ENCODE measurements at regions not wholly inside any gene's neighbourhood (a gene's known extent, or its start where the extent isn't known, plus 50 kb on each side); places are given as distances from the start of the nearest gene placed in this dataset.
"Not testable (repeated sequence)": the region's sequence is repeated elsewhere in the genome, so short reads cannot be mapped to it uniquely, and the experiment has no call there.

DNA sequence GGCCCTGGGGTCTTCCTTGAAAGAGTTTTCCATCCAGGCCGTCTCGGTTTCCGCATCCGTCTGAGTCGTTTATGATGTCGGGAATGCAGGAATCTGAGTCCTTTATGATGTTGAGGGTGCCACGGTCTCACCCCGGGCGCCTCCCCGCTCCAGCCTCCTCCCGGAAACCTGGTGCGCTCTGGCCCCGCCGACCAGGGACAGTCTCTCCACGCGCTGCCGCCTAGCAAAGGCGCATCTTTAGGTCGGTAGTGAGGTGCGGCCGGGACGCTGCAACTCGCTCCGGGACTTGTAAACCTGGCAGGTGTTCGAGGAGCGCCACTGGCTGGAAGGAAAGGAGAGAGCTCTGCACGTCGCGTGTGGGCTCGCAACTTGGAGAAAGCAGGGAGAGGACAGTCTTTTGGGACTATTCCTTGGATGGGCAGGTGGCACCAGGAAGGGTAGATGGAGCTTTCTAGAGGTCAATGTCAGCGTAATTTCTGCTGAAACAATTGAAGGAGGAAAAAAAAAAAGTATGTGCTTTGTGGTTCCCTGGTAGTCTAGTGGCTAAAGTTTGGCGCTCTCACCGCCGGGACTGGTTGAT, 132.0 kb downstream of the FAM72B start:
- not testable (repeated sequence) for DNase-seq

DNA sequence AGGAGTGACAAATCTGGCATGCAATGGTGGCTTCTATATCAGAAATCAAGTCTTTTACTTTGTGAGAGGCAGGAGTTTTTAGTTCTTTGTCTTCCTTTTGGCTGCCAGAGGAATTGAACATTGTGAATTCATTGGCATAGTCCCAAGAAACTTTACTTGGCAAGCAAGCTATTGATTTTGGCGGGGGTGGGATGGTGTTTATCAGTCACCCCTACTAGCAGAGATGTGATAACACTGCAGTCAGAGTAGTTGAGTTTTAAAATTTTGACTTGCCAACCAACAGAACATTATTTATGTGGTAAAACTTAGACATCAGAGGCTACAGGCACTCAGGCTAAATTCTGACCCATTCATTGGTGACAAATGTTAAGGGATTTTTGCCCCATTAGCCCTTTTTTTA, 129.2 kb downstream of the FAM72B start:
- not testable (repeated sequence) for DNase-seq

DNA sequence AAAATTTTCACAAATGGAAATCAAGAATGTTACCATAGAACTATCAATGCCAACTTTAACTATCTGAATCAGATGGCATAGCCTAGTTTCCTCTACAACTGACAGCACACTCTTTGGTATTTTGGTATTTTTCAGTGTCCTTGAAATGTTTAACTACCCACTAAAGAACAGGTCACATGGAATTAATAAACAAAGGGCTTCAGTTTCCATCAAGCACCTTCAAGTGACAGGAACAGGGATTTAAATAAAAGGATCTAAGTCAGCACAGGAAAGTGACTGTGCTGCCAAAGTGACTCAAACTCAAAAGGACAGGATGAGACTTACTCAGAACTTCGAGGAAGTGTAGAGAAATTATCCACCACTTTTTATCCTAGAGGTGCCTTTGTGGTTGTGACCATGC, 117.2 kb downstream of the FAM72B start:
- DNase-seq, result not testable (repeated sequence)

DNA sequence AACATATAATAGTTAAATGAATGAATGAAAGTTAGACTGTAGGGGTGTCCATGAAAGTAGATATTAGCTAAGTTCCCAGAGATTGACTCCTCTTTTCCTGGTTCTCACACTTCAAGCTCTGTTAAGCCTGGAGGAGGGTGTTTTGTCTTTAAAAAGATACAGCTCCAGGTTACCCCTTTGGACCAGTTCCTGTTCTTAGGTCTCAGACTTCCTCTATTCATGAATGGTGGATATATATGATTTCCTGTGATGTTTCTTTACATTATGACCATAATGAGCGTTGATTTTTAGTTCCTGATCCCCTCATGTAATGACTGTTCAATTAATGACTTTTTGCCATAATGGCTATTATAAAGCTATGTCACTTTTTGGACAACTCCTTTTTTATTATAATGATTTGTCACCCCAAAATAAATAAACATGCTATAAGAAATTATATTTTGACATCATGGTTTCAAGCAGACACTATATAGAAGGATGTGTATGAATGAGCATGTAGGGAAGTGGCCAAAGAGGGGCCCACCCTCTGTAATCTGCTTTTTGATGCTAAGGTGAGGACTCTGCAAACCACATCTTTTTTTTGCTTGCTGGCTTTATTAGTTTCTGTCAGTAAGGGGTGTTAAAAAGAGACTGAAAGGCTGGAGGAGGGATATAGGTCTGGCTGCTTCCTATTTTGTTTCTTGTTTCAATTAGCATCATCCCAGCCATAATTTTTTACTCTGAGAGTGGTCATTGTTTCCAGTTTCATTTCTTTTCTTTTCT, 115.2 kb downstream of the FAM72B start:
- DNase-seq, result not testable (repeated sequence)

DNA sequence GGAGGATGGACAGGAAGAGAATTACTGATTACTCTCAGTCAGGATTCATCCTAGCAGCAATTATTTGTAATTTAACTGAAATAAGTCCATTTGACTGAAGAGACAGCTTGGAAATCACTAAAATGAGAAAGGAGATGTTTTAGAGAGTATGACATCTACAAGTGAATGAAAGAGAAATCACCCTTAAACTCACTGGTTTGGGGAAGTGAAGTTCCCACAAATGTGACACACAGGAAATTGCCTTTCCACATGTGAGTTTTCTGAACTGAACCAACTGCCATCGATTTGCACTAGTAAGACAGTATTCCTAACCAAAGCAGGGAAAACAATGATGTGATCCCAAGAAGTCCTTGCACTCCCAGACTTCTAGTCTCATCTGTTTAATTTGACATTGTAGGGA, 110.3 kb downstream of the FAM72B start:
- DNase-seq, result not testable (repeated sequence)

DNA sequence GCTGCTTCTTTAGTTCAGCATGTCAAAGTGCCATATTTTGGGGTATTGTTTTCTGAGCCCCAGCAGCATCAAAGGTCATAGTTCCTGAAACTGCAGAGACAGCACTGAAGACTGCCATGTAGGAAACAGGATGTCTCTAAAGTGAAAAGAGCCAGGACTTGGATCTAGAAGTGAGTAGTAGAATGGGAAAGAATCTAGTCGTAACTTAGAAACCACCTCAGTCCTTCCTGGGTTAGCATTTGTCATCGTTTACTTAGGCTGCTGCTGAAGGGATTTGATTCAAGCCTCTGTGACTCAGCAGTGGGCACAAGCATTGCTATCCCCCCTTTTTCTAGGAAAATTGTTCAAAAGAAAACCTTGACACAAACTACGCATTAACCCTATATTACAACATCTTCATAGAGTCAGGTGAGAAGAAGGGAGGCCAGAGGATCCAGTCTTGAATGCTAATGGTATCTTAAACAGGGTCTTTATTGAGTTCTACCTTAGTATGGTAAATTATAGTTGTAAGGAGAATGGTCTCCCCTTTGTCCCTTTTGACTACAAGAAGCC, 108.8 kb downstream of the FAM72B start:
- not testable (repeated sequence) for DNase-seq

DNA sequence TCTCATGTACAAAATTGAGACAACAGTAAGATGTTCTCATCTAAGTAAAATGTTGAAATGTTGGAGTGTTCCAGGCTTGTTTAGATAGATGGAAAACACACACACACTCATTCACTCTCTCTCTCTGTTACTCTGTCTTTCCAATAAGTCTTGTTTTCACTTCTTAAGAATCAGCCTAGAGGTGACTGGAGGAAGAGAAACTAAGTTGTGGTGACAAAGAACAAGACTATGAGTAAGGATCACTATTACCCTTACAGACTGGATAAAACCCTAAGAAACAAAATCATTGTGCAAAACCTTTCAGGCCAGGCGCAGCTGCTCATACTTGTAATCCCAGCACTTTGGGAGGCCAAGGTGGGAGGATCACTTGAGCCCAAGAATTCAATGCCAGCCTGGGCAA, 107.5 kb downstream of the FAM72B start:
- not testable (repeated sequence) for DNase-seq

DNA sequence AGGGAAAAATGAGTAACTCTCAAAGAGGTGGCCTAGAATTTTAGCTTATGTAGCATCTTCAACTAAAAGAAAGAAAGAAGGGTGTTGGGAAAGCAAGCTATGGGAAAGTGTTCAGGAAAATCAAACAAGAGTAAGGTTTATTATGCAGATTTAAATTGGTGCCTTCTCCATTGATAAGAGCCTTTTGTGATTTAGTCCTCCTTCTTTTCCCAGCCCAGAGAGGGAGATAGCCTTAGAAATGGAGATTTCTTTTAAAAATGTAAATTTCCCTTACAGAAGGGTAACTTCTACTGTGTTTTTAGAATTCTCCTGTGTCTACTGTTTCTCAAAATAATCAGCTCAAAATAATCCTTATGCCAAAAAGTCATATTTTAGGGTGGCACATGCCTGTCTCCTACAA, 104.5 kb downstream of the FAM72B start:
- DNase-seq, result not testable (repeated sequence)

DNA sequence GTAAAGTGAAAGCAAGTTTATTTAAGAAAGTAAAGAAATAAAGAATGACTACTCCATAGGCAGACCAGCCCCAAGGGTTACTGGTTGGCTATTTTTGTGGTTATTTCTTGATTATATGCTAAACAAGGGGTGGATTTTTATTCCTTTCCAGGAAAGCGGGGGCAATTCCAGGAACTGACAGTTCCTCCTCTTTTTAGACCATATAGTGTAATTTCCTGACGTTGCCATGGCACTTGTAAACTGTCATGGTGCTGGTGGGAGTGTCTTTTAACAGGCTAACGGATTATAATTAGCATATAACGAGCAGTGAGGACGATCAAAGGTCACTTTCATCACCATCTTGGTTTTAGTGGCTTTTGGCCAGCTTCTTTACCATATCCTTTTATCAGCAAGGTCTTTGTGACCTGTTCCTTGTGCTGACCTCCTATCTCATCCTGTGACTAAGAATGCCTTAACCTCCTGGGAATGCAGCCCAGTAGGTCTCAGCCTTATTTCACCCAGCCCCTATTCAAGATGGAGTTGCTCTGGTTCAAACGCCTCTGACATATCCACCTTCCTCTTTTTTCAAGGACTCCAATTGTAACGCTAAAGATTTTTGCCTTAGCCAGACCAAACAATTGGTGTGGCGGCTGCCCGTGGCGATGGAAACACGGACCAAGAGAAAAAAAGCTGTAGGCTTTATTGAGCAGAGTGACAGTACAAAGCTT, 103.8 kb downstream of the FAM72B start:
- not testable (repeated sequence) for DNase-seq

DNA sequence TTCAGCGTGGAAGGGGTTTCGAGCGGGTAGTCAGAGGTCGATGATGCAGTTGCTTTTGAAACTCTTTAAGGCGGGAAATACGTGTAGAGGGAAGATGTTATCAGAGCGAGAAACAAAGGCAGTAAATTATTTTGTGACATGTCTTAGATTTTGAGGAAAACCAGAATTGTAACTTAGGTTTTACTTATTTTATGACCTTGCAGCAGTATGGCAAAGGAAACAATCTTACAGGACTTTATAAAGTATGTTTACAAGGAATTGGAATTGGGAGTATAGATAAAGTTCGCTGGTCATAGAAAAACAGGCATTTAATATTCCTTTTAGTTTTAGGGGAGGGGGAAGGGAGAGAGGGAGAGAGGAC, 103.3 kb downstream of the FAM72B start:
- DNase-seq, result not testable (repeated sequence)

DNA sequence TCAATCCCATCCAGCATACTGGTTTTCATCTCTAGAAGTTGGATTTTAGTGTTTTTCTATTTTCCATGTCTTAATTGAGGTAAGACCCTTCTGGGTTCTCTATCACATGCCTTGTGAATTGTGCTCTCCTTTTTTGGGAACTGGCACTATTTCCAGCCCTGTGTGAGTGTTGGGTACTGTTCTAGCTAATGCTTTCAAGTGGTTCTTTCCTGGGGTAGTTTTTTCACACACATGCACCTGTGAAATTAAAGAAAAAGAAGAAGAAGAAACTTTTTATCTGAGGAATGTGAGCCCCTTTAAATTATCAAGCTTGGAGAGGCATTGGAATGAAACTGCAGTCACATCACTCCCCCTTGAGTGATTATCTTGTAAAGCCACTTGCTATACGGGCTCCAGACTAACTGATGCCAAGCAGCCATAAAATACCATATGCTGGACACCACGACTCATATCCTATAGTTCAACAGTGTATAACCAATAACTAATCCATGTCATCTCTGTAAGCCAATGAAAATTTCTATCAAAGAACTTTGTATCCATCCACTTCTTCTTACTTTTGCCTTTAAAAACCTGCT, 102.4 kb downstream of the FAM72B start:
- DNase-seq, result not testable (repeated sequence)

DNA sequence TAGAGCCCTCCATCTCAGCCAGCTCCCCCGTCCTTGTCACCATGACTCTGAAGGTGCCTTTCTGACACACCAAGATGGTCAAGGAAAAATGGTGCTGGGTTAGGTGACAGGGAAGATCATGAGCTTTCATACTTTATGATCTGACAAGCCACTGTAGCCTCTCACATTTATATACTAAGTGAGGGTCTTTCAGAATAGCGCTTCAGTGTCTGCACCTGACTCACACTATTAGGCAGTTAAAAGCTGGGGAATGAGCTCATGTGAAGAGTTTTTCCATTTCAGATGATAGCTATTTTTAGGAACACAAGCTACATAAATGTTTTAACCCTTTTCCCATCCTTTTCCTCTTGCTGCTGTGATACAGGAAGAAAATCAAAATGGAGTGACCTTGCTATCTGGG, 101.1 kb downstream of the FAM72B start:
- not testable (repeated sequence) for DNase-seq

DNA sequence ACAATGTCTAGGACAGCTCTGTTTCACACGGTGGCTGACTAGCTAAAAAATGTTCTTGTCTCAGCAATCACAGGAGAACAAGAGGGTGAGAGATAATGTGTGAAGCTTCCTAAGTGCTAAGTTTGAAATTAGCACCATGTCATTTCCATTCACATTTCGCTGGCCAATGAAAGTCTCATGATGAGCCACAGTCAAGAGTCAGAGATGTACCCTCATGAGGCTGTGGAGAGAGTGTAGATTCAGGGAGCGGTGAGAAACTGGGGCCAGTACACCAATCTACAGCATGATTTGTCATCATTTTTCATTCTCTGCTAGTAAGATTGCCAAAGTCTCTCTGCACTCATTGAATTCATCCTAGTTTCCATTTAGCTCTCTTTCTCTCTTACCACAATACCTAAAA, 97.9 kb downstream of the FAM72B start:
- not testable (repeated sequence) for DNase-seq

DNA sequence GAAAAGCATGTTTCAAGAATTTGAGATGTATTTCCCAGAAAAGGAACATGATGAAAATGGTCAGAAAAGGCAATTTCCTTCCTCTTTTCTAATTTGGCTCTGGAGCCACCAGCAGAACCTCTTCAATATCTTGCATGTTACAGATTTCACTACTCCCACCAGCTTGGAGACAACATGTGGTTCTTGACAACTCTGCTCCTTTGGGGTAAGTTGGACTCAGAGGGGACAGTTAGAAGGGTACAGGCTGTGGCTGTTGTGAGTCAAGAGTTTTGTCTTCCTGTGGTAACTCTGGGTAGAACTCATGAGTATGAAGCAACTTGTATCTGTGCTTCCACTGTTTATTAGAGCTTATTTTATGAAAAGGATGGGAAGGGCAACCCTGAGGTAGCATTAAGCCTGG, 96.9 kb downstream of the FAM72B start:
- not testable (repeated sequence) for DNase-seq

DNA sequence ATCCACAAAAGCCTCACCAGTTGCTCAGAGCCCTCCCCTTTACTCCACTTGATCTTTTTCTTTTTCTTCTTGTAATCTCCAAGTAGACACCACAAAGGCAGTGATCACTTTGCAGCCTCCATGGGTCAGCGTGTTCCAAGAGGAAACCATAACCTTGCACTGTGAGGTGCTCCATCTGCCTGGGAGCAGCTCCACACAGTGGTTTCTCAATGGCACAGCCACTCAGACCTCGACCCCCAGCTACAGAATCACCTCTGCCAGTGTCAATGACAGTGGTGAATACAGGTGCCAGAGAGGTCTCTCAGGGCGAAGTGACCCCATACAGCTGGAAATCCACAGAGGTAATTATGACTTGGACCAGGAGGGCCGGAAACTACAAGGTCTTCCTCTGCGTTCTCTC, 95.6 kb downstream of the FAM72B start:
- not testable (repeated sequence) for DNase-seq

DNA sequence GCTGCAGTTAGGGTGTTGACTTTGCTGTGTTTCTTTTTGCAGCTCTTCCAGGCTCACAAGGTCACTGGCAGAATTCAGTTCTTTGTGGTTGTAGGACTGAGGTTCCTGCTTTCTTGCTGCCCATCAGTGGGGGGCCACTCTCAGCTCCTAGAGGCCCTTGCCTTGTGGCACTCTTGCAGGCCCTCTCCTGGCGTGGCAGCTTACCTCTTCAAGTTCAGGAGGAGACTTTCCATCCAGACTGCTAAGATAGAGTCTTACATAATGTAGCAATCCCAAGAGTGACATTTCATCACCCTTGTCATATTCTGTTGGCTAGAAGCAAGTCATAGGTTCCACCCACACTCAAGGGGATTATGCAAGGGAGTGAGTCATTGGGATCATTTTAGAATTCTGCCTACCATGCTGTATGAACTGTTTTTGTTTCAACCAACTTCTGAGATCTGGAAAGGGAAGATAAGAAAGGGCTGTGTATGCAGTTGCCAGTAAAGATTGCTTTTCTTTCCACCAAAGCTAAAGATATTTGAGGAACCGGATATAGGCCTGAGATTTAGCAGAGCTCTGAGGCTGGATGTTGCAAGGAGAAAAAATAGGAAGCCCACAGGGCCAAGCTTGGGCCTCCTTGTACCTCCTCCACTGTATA, 91.7 kb downstream of the FAM72B start:
- not testable (repeated sequence) for DNase-seq

DNA sequence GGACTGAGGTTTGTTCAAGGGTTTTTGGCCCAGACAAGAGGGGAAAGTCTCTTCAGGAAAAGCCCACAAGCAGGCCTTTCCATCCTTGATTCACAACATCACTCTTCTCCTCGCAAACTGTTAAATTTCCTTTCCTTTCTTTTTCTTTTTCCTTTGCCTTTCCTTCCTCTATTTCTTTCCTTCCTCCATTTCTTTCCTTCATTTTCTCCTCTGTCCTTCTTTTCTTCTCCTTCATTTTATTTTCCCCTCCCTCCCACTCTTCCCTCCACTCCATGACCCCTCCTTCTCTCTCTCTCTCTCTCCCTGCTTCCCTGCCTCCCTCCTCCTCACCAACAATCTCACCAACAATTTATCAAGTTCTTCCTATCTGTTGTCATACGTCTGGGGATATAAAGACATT, 89.1 kb downstream of the FAM72B start:
- not testable (repeated sequence) for DNase-seq

DNA sequence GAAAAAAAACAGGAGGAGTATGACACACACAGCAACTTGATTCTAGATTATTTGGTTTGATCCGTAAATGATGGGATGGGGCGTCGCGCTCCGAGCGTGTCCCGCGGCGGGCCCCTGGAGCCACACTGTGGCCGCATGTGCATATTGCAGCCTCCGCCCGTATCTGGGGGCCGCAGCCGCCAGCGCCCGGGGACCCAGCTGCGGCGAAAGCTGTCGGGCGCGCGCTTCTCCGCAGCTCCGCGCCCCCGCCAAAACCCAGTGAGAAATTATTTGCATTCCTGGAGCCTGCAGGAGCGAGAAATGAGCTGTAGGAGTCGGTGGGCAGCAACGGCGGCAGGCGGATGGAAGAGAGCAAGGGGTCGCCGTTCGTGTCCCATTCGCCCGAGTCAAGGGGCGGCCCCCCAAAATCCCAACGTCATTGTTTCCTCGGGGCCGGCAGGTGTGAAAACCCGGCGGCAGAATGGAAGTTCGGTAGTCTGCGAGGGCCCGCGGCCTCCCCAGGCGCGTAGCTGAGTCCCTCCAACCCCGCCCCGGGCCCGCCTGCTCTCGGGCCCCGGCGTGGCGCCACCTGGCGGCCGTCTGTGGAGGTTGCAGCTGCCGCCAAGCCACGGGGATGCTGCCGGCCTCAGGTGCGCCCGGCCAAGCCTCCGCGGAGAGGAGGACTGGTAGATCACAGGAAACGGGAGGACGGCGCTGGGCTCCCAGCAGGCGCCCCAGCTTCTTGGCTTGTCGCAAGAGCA, 86.8 kb downstream of the FAM72B start:
- DNase-seq, result peak; percentile 9

DNA sequence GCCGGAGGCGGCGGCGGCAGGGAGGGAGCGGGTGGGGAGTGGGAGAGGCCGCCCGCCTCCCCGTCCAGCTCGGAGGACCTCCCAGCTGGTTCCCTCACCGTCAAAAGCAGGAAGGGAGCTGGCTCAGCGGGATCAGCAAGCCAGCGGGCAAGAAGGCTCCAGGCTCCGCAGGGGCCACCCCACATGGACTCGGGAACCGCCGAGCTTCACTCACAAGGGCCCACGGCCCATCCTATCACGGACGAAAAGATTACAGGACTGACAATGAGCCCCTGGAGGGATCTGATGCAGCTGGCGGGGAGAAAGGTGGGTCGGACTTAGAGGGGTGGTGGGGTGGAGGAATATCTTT, 86.3 kb downstream of the FAM72B start:
- DNase-seq, result not testable (repeated sequence)

DNA sequence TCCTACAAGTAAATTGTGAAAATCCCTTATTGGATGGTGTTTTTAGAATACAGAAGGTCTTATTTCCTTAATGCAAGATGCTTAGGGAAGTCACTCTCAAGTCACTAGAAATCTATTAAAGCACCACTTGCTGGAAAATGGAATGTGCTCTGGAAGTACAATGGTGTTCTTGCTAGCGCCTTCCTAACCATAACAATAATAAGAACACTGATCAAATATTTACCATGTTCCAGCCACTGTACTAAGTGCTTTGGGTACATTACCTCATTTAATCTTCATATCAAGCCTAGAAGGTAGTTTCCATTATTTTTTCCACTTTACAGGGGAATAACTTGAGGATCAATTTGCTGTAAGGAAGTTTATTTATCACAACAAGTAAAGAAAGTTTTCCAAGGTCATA, 75.1 kb downstream of the FAM72B start:
- DNase-seq, result not testable (repeated sequence)

DNA sequence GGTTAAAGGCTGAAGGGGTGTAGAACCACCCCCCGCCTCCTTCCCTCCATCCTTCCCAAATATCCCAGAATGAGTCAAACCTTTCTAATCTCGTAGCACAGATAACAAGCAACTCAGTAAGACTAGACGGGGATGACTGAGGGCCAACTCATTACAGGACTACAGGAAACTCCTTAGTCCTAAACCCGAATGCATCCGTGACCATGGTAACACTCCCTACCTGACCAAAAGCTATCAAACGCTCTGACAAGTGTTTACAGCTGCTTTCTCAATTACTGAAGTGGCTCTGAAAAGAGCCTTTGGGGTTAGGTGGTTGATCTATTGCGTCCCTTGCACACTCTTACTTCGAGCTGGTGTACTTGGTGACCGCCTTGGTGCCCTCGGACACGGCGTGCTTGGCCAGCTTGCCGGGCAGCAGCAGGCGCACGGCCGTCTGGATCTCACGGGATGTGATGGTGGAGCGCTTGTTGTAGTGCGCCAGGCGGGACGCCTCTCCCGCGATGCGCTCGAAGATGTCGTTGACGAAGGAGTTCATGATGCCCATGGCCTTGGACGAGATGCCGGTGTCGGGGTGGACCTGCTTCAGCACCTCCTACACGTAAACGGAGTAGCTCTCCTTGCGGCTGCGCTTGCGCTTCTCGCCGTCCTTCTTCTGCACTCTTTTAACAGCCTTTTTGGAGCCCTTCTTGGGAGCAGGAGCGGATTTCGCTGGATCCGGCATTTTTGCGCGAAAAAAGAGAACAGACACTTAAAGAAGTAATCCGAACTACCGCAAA, 67.4 kb downstream of the FAM72B start:
- not testable (repeated sequence) for DNase-seq

DNA sequence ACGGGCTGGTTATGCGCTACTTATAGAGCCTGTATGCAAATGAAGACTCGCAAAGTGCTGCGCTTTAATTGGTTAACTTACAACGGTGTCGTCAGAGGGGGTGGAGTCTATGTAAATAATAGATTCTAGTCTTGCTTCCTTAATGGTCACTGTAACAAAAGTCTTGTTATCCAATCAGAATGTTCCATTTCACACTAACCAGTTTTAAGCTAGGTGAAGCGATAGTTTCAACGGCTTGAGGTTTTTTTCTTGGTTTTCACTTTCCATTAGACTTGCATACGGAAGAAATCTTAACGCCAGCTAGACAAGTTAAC, 66.9 kb downstream of the FAM72B start:
- DNase-seq, result not testable (repeated sequence)

Measured in NCI-H2107 (cell line).